Type B pancreatic cell (in vitro differentiated cells): ENCODE measurements at regions not wholly inside any gene's neighbourhood (a gene's known extent, or its start where the extent isn't known, plus 50 kb on each side); places are given as distances from the start of the nearest gene placed in this dataset.

ENCODE experiments used
- DNase-seq: peaks from one replicate; pipeline ENCODE4 v3.0.0; 2021; ENCODE audit warnings: mixed read lengths; ENCODE audit not compliant: unreplicated experiment; ENCODE audit errors: extremely low spot score
- H3K27ac Mint-ChIP-seq: 2 replicates; pipeline ENCODE4 v1.8.0; 2021; ENCODE audit warnings: mild to moderate bottlenecking, mixed read lengths
- H3K27me3 Mint-ChIP-seq: 2 replicates; pipeline ENCODE4 v1.8.0; 2021; ENCODE audit warnings: mixed read lengths
- H3K36me3 Mint-ChIP-seq: 2 replicates; pipeline ENCODE4 v1.8.0; 2021; ENCODE audit warnings: mixed read lengths
- H3K4me1 Mint-ChIP-seq: one replicate; pipeline ENCODE4 v1.8.0; 2021; ENCODE audit warnings: mixed read lengths; ENCODE audit not compliant: unreplicated experiment
- H3K4me3 Mint-ChIP-seq: 2 replicates; pipeline ENCODE4 v1.8.0; 2021; ENCODE audit warnings: mild to moderate bottlenecking, mixed read lengths
- H3K9me3 Mint-ChIP-seq: 2 replicates; pipeline ENCODE4 v1.8.0; 2021; ENCODE audit warnings: mixed read lengths
- TF ChIP-seq, protein P1 (sequence below): fragments of 200-600 bp; sonication (generic); conservative IDR thresholded peaks from 2 replicates; pipeline ENCODE4 v1.5.0; 2021; ENCODE audit warnings: antibody characterized with exemption, mild to moderate bottlenecking

DNA sequence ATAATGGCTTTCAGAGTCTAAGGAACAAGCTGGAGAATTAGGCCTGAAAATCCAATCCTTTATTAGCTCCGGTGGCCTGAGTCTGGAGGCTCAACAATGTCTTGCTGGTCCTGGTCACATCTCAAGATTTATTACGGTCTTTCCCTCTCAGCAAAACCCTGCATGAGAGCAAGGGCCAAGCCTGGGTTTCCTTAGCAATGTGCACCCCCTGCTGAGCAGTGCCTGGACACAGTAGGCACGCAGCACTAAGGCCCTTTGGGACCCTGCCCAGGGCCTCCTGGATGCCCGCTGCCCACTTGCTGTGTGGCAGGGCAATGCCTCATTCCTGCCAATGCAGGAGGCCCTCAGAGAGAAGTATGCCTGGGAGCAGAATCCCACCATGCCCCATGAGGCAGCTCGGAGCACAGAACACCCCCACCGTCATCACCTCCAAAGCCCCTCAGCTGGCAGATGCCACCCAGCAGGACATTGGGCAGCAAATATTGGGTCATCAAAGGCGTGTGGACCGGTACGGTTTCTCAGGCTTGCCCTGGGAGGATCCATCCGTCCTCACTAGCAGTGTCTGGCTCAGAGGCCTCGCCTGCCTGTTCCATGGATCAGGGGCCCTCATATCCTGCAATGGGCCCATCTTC, 156.4 kb downstream of the OAT start:
- H3K4me1 Mint-ChIP-seq, result peaks cover 14% of the 10 kb centered on the region
- no peaks in the 10 kb centered on the region for H3K36me3 Mint-ChIP-seq
- no peaks in the 10 kb centered on the region for H3K9me3 Mint-ChIP-seq
- H3K27me3 Mint-ChIP-seq, result peaks cover 24% of the 10 kb centered on the region
- no peak for DNase-seq
- no peak overlapping the region for H3K4me3 Mint-ChIP-seq
- TF ChIP-seq, protein P1, sequence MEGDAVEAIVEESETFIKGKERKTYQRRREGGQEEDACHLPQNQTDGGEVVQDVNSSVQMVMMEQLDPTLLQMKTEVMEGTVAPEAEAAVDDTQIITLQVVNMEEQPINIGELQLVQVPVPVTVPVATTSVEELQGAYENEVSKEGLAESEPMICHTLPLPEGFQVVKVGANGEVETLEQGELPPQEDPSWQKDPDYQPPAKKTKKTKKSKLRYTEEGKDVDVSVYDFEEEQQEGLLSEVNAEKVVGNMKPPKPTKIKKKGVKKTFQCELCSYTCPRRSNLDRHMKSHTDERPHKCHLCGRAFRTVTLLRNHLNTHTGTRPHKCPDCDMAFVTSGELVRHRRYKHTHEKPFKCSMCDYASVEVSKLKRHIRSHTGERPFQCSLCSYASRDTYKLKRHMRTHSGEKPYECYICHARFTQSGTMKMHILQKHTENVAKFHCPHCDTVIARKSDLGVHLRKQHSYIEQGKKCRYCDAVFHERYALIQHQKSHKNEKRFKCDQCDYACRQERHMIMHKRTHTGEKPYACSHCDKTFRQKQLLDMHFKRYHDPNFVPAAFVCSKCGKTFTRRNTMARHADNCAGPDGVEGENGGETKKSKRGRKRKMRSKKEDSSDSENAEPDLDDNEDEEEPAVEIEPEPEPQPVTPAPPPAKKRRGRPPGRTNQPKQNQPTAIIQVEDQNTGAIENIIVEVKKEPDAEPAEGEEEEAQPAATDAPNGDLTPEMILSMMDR, result no peak
- no peak overlapping the region for H3K27ac Mint-ChIP-seq

DNA sequence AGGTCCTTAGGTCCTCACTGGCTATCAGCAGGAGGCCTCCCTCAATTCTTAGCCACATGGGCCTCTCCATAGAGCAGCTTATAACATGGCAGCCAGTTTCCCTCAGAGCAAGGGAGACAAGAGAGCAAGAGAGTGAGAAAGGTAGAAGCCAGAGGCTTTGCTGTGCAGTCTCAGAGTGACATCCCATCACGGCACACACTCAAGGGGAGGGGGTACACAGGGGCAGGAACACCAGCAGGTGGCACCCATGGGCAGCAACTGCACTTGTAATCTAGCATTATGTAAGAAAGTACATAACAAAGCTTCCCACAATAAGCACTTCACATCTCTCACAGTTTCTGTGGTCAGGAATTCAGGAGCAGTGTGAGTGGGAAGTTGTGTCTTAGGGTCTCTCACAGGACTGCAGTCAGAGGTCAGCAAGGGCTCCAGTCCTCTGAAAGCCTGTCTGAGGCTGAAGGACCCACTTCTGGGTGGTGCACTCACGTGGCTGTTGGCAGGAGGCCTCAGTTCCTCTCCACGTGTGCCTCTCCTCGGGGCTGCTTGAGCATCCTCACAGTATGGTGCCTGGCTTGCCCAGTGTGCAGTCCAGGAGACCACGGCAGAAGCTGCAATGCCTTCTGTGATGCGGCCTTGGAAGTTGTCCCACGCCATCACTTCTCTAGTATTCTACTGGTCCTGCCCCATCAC, 159.4 kb downstream of the OAT start:
- Mint-ChIP-seq H3K36me3 (no peaks in the 10 kb centered on the region), H3K9me3 (peaks cover 7% of the 10 kb centered on the region), H3K4me1 (peaks cover 24% of the 10 kb centered on the region), H3K4me3 (no peak overlapping the region), H3K27ac (no peak overlapping the region), H3K27me3 (peaks cover 15% of the 10 kb centered on the region)
- DNase-seq, result no peak
- TF ChIP-seq, protein P1, result peak; percentile 41

DNA sequence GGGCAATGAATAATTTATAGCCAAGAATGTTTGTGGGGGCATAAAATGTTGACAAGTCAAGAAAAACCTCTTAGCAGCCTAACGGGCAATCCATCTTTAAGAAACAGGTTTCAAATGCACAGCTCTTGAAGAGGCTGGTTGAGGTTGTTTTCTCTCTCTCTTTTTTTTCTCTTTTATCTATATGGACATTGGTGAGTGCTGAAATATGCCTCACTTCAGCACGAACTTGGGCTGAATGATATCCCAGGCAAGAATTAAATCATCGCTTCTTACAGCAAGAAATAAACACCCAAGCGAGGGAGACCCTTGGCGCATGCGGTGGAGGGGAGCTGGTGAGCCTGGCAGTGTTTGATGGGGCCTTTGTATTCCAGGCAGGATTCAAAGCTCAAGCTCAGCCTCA, 160.9 kb downstream of the OAT start:
- Mint-ChIP-seq H3K27me3 (peaks cover 10% of the 10 kb centered on the region), H3K27ac (no peak overlapping the region)

DNA sequence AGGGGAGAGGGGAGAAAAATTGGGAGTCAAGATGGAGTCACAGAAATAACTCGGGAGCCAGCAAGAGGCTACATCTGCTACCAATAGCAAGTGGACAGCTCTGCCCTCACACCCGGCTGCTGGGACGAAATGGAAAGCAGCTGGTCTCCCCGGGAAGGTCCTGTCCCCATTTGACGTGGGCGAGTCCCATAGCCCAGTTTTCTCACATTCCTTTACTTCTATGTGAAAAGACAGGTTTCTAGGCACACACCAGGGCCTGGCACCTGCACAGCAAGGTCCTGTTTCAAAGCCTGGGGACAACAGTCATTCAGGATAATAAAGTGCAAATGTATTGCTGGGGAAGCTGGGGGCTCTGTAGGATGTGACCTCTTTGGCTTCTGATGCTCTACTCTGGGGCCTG, 162.6 kb downstream of the OAT start:
- TF ChIP-seq, protein P1, result no peak
- Mint-ChIP-seq H3K36me3 (no peaks in the 10 kb centered on the region), H3K4me1 (peaks cover 28% of the 10 kb centered on the region), H3K9me3 (peaks cover 7% of the 10 kb centered on the region), H3K27ac (no peak overlapping the region), H3K4me3 (no peak overlapping the region), H3K27me3 (no peaks in the 10 kb centered on the region)
- no peak for DNase-seq

More for the DNA sequence above, 160.9 kb downstream of the OAT start:
- Mint-ChIP-seq H3K36me3 (no peaks in the 10 kb centered on the region), H3K4me1 (peaks cover 25% of the 10 kb centered on the region), H3K4me3 (no peak overlapping the region), H3K9me3 (peaks cover 7% of the 10 kb centered on the region)
- TF ChIP-seq, protein P1, result no peak
- DNase-seq, result no peak

DNA sequence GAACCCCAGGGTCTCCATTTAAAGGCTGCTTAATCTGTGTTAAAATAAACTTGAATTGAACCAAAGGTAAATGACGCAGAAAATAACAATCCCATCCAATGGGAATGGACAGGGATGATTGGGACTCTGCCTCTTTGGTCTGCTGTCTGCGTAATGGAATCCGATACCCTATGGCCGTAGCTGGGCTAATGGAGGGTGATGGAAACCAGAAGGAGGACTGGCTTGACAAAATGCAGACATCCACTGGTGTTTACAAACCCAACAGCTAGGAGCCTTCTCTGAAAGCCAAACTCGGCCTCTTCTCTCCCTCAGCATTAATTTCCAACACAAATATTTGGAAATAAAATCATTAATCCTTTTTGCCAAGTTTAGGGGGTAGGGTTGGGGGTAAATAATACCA, 162.2 kb upstream of the CHST15 start:
- Mint-ChIP-seq H3K36me3 (no peaks in the 10 kb centered on the region), H3K4me3 (no peak overlapping the region)
- DNase-seq, result no peak

More for the DNA sequence above, 162.2 kb upstream of the CHST15 start:
- H3K9me3 Mint-ChIP-seq, result peaks cover 7% of the 10 kb centered on the region
- no peak overlapping the region for H3K27ac Mint-ChIP-seq
- peaks cover 28% of the 10 kb centered on the region for H3K4me1 Mint-ChIP-seq
- TF ChIP-seq, protein P1, result no peak
- no peaks in the 10 kb centered on the region for H3K27me3 Mint-ChIP-seq
